ENCODE measurements at regions not wholly inside any gene's neighbourhood (a gene's known extent, or its start where the extent isn't known, plus 50 kb on each side); places are given as distances from the start of the nearest gene placed in this dataset.
"Not testable (repeated sequence)": the region's sequence is repeated elsewhere in the genome, so short reads cannot be mapped to it uniquely, and the experiment has no call there.

GRCh38 chr9:7456793-7457530 lies 342.6 kb downstream of the DMAC1 start:
- DNase-seq, result no peak

GRCh38 chr9:7456377-7456776 lies 343.2 kb downstream of the DMAC1 start:
- no peak for DNase-seq

DNA sequence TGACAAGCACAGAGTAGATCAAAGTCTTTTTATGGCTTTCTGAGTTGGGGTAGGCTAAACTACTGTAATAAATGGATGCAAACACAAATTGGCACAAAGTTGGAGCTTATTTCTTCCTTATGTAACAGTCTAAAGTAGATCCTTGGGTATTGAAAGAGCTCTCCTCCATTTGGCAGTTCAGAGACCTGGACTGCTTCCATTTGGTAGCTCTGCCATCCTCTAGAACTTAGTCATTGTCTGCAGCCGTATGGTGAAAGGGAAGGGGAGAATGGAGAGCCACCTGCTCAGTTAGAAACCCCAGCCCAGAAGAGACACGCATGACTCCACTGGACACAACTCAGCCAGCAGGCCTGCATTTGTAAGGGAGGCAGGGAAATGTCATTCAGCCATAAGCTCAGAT lies 345.0 kb downstream of the DMAC1 start:
- no peak for DNase-seq

DNA sequence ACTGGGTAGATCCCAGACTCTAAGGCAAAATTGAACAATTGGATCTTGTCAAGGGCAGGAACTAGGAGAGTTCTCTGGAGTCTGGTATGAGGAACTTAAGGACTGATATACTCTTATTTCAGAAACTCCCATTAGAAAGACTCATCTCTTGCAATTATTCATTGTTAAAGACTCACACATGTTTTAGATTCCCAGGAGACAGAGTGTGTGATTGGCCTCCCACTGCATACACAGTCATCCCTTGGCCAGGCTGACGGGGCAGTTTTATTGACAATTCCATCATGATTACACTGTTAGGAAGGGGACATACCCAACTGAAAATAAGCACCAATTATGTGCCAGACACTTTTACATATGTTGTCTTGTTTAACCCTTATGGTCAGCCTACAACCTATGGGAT lies 347.2 kb downstream of the DMAC1 start:
- no peak for DNase-seq

- no peak for DNase-seq
These were observed 348.5 kb downstream of the DMAC1 start for GRCh38 chr9:7451062-7451461.

GRCh38 chr9:7443541-7443940 lies 356.0 kb downstream of the DMAC1 start:
- no peak for DNase-seq

DNA sequence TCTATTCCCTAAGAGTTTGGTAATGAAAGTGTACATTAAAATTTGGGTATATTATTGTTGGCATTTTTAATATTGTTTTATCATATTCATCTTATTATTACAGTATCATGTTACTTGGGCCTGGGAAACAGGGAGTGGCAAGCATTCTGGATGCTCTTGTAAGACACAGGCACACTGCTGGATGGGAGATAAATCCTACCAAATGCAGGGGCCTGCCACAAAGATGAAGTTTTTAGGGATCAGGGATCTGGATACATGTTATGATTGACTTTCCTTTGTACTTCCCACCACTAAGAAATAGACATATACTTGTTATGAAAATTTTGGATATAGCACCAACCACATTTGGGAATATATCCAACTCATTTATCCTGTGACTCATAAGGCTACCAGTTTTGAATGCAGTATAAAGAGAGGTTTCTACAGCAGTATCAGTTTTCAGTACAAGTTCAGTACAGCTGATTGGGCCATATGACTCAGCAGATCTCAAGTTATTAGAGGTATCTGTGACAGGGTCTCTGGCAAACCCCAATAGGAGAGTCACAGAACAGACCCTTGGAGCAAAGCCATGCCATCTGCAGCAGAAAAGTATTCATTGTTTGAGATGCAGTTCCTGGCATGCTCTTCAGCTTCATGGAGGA lies 360.1 kb downstream of the DMAC1 start:
- no peak for DNase-seq

GRCh38 chr9:7436754-7437153 lies 362.8 kb downstream of the DMAC1 start:
- DNase-seq, result no peak

GRCh38 chr9:7433508-7434292 lies 365.9 kb downstream of the DMAC1 start:
- no peak for DNase-seq

DNA sequence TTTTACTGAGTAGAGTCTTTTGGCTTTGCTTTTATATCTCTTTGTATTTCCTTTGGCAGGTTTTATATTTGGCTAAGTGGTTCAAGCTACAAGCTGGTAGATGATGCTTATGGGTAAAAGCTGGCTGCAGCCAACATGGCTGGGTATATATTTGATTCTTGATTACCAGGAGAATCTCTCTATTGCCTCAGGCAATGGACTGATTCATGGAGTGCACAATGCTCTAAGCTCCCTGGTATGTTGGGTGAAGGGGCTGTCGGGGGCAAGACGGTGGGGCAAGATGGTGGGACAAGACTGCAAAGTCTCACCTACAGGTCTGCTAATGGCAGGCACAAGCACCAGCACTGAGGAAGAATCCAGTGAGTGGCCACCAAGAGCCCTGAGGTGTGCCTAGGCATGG lies 366.6 kb downstream of the DMAC1 start:
- DNase-seq, result no peak

- not testable (repeated sequence) for DNase-seq
These were observed 382.2 kb downstream of the DMAC1 start for GRCh38 chr9:7417397-7417796.

DNA sequence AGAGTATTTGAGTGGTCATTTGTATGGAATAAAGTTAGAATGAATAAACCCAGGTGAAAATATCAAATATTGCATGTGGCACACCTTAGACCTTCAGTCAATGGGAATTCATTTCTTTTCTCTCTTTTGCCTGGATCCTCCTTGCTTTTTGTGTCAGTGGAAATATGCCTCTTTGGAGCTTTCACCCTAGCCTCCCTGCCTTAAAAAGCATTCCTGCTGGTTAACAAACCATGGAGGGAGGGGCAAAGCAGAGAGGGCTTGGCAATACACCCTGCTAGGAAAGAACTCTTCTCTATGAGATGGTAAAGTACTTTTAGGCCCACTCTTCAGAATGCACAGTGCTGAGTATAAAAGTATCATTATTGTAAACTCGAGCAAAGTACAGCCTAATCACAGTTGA lies 383.7 kb downstream of the DMAC1 start:
- no peak for DNase-seq

GRCh38 chr9:7408845-7409244 lies 390.7 kb downstream of the DMAC1 start:
- no peak for DNase-seq

- no peak for DNase-seq
These were observed 392.3 kb downstream of the DMAC1 start for GRCh38 chr9:7407246-7407645.

- DNase-seq, result no peak
These were observed 393.5 kb downstream of the DMAC1 start for GRCh38 chr9:7405924-7406604.

GRCh38 chr9:7403839-7404487 lies 395.6 kb downstream of the DMAC1 start:
- DNase-seq, result peak; percentile 17

- DNase-seq, result no peak
These were observed 396.6 kb downstream of the DMAC1 start for GRCh38 chr9:7403028-7403389.

- DNase-seq, result peak; percentile 5
These were observed 397.1 kb downstream of the DMAC1 start for GRCh38 chr9:7402334-7403027.

DNA sequence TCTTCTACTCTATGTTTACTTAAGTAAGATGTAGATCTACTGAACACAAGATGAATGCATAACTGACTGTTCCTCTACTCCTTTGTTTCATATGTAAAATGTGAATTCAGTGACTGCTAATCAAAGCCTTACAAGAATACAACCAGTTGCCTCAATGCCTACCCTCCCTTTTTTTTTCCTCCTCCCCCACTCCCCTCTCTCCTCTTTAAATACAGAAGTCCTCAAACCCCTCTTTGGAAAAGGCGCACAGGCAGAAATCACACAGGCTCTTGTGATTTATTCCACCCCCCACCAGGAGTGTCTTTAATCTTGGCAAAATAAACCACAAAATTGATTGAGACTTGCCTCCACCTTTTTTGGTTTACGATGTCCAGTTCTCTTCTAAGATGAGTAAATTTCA lies 398.5 kb downstream of the DMAC1 start:
- no peak for DNase-seq

GRCh38 chr9:7394002-7394774 lies 405.4 kb downstream of the DMAC1 start:
- DNase-seq, result no peak

DNA sequence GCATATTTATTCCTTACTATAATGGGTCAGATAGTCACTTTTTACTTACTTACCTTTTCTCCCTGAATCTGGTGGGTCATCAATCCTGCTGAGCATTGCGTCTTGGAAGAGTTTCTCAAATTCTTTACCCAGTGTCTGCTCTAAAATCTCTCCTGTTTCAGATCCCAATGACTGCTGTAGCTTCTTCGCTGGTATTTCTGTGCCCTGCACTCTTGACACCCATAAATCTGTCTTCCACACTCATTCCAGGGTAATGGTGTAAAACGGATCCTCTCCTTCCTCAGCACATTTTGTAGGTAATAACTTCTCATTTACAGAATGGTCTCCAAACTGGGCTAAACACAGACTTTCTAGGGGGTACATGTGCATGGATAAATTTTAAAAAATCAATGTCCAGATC lies 407.4 kb downstream of the DMAC1 start:
- no peak for DNase-seq

DNA sequence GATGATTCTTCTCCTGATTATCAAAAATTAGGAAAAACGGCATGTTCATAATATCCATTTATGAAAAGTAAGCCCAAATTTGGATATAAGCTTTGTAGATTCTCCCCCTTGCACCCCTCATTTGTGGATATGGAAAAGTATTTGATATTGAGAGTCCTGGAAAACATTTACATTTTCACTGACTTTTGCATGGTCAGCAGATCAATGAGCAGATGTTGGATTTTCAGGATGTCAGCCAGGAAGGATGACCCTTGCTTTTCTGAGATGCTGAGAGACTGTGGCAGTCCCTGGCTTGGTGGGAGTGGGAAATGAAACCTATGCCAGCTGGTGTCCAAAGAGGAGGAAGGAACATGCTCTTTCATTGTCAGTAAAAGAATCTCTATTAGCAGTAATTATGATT lies 410.8 kb downstream of the DMAC1 start:
- no peak for DNase-seq
